ENCODE measurements at regions not wholly inside any gene's neighbourhood (a gene's known extent, or its start where the extent isn't known, plus 50 kb on each side); places are given as distances from the start of the nearest gene placed in this dataset.

GRCh38 chr20:50301165-50301564 lies 110.5 kb downstream of the CEBPB start:
- DNase-seq, result no peak
- peaks cover 17% of the 10 kb centered on the region for H3K4me1 ChIP-seq (ENCODE audit: insufficient read depth, low read length)
- H3K27ac ChIP-seq (ENCODE audit: low read length), result no peak overlapping the region
- H3K79me2 ChIP-seq (ENCODE audit: insufficient read depth, low read length), result no peaks in the 10 kb centered on the region
- H3K9me3 ChIP-seq (ENCODE audit: insufficient read depth, low read length, severe bottlenecking), result no peaks in the 10 kb centered on the region
- ATAC-seq (ENCODE audit: insufficient read depth, low read depth), result no peak
- TF ChIP-seq CTCF (IDR thresholded peaks at IDR 0.05; ENCODE audit: borderline replicate concordance, extremely low read depth, low read length, poor library complexity, severe bottlenecking), result no peak
- TF ChIP-seq EZH2 (IDR thresholded peaks at IDR 0.05; ENCODE audit: borderline replicate concordance, low read depth, low read length, severe bottlenecking), result no peak
- H3K4me3 ChIP-seq (ENCODE audit: low read depth in 1 of 2, low read length in 2 of 2), result no peak overlapping the region
- no peaks in the 10 kb centered on the region for H3K27me3 ChIP-seq (ENCODE audit: insufficient read depth, low read length, poor library complexity)
- no peaks in the 10 kb centered on the region for H3K36me3 ChIP-seq (ENCODE audit: insufficient read depth, low read length)
- no peak overlapping the region for H2AFZ ChIP-seq (ENCODE audit: low read depth, low read length)
- H3K9ac ChIP-seq (ENCODE audit: low read depth, low read length), result no peak overlapping the region
- H3K4me2 ChIP-seq (ENCODE audit: insufficient read depth, low read length), result no peak overlapping the region
- no peaks in the 10 kb centered on the region for H4K20me1 ChIP-seq (ENCODE audit: insufficient read depth, low read length)

GRCh38 chr20:50301712-50302111 lies 111.1 kb downstream of the CEBPB start:
- no peak for DNase-seq
- no peak overlapping the region for H3K9ac ChIP-seq (ENCODE audit: low read depth, low read length)
- H3K27me3 ChIP-seq (ENCODE audit: insufficient read depth, low read length, poor library complexity), result no peaks in the 10 kb centered on the region
- H3K79me2 ChIP-seq (ENCODE audit: insufficient read depth, low read length), result no peaks in the 10 kb centered on the region
- no peaks in the 10 kb centered on the region for H3K36me3 ChIP-seq (ENCODE audit: insufficient read depth, low read length)
- no peaks in the 10 kb centered on the region for H4K20me1 ChIP-seq (ENCODE audit: insufficient read depth, low read length)
- no peak overlapping the region for H3K27ac ChIP-seq (ENCODE audit: low read length)
- no peak overlapping the region for H3K4me2 ChIP-seq (ENCODE audit: insufficient read depth, low read length)
- H2AFZ ChIP-seq (ENCODE audit: low read depth, low read length), result no peak overlapping the region
- peaks cover 15% of the 10 kb centered on the region for H3K4me1 ChIP-seq (ENCODE audit: insufficient read depth, low read length)
- no peaks in the 10 kb centered on the region for H3K9me3 ChIP-seq (ENCODE audit: insufficient read depth, low read length, severe bottlenecking)
- TF ChIP-seq EZH2 (IDR thresholded peaks at IDR 0.05; ENCODE audit: borderline replicate concordance, low read depth, low read length, severe bottlenecking) (no peak), CTCF (IDR thresholded peaks at IDR 0.05; ENCODE audit: borderline replicate concordance, extremely low read depth, low read length, poor library complexity, severe bottlenecking) (no peak)
- no peak overlapping the region for H3K4me3 ChIP-seq (ENCODE audit: low read depth in 1 of 2, low read length in 2 of 2)
- no peak for ATAC-seq (ENCODE audit: insufficient read depth, low read depth)

GRCh38 chr20:50302341-50303057 lies 111.9 kb downstream of the CEBPB start:
- no peak overlapping the region for H3K27ac ChIP-seq (ENCODE audit: low read length)
- no peaks in the 10 kb centered on the region for H3K9me3 ChIP-seq (ENCODE audit: insufficient read depth, low read length, severe bottlenecking)
- H3K36me3 ChIP-seq (ENCODE audit: insufficient read depth, low read length), result no peaks in the 10 kb centered on the region
- no peaks in the 10 kb centered on the region for H3K27me3 ChIP-seq (ENCODE audit: insufficient read depth, low read length, poor library complexity)
- H4K20me1 ChIP-seq (ENCODE audit: insufficient read depth, low read length), result no peaks in the 10 kb centered on the region
- H3K4me1 ChIP-seq (ENCODE audit: insufficient read depth, low read length), result peaks cover 7% of the 10 kb centered on the region
- ATAC-seq (ENCODE audit: insufficient read depth, low read depth) (no peak), DNase-seq (no peak)
- no peak overlapping the region for H3K9ac ChIP-seq (ENCODE audit: low read depth, low read length)
- H3K4me2 ChIP-seq (ENCODE audit: insufficient read depth, low read length), result no peak overlapping the region
- TF ChIP-seq CTCF (IDR thresholded peaks at IDR 0.05; ENCODE audit: borderline replicate concordance, extremely low read depth, low read length, poor library complexity, severe bottlenecking), result no peak
- TF ChIP-seq EZH2 (IDR thresholded peaks at IDR 0.05; ENCODE audit: borderline replicate concordance, low read depth, low read length, severe bottlenecking), result no peak
- H2AFZ ChIP-seq (ENCODE audit: low read depth, low read length), result no peak overlapping the region
- H3K79me2 ChIP-seq (ENCODE audit: insufficient read depth, low read length), result no peaks in the 10 kb centered on the region
- H3K4me3 ChIP-seq (ENCODE audit: low read depth in 1 of 2, low read length in 2 of 2), result no peak overlapping the region

All from DND-41 (cell line).